ENCODE measurements at regions not wholly inside any gene's neighbourhood (a gene's known extent, or its start where the extent isn't known, plus 50 kb on each side); places are given as distances from the start of the nearest gene placed in this dataset.
"Not testable (repeated sequence)": the region's sequence is repeated elsewhere in the genome, so short reads cannot be mapped to it uniquely, and the experiment has no call there.

DNA sequence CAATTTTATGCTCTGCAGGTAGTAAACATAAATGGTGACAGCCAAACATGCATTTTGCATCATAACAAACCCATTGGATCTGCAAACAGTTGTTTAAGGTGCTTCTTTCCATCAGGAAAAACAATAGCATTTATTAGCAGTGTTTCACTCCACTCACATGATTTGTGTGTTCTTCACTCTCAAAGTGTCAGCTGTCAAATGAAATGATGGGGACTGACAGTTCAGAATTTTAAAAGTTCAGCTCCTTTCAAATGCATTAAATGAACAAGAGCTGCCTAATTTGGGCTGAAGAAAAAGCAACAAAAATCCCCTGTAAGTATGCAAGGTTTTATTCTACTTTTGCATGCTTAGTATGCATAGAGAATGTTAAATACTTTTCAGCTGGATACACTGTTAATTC, 145.2 kb upstream of the CDIN1 start:
- DNase-seq = no peak

DNA sequence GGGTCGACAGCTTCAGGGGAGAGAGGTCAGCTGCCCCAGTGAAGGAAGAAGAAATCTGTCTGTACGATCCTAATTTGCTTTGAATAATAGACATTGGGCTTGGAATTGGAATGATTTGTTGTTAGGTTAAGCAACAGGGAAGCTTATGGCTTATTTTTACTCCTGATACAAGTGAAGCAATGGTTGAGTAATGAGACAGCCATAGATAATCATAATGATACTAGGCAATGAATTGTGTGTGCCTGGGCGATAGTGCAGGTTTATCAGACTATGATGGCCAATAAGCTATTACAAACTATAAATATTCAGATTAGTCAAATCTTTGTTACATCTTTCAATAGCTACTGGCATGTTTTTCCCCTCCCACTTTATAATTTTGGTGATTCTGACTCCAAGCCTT, 140.9 kb upstream of the CDIN1 start:
- no peak for DNase-seq

DNA sequence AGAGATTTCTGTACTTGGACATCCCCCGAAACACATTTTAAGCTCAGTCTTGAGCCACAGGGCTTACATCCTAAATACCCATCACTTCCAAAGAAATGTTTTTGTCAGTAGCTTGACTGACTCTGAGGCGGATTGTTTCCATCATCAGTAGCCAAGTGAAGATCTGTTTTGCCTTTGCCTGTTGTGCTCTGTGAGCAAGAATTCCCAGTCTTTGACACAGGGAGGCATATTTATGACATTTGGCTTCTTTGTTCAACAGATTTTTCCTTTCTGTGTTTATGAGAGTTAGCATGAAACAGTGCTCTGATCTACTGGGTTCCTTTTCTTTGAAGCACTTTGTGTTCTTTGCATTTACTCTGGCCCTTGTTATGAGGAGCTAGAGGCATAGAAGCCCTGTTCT, 132.1 kb upstream of the CDIN1 start:
- DNase-seq = no peak

DNA sequence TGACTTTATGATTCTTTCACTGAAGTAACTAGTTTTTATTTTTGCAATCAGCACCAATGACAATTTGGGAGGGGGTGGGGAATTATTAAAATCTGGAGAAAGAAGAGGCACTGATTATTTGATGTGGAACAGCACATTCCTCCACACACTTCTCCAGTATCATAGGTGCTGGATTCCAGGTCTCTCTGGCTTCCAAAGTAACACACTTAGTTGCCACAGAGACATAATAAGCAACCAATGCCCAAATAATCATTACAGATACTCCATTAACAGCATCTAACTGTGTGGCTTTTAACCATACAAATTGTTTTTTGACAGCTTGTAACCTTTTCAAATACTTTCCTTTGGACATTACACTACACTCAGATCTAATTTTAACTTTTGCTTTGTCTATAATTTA, 131.0 kb upstream of the CDIN1 start:
- DNase-seq = no peak

- DNase-seq = no peak
Measured at GRCh38 chr15:36449084-36449661, 130.3 kb upstream of the CDIN1 start.

DNA sequence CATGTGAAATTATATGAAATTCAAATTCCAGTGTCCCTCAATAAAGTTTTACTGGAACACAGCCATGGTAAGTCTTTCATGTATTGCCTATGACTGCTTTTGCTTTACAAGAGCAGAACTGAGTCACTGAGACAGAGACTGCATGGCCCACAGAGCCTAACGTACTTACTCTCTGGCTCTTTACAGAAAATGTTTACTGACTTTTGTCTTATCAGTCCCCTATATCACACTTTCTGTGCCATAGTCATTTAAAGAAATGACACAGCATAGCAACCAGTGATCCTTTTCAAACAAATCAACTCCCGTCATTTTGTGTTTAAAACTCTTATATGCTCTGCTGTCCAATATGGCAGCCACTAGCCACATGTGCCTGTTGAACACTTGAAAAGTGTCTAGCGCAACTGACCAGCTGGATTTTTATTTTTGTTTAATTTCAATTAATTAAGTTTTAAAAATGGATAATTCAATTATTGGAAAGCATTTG, 129.7 kb upstream of the CDIN1 start:
- DNase-seq = no peak

DNA sequence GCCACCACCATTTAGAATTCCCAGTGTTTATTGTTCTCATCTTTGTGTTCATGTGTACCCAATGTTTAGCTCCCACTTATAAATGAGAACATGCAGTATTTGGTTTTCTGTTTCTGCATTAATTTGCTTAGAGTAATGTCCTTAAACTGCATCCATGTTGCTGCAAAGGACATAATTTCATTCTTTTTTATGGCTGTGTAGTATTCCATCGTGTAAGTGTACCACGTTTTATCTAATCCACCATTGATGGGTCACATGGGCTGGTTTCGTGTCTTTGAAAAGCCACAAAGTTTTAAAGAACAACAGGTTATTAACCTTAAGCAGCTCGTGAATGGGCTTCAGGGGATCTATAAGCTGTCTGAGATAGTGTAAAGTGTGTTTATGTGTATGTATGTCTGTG, 125.2 kb upstream of the CDIN1 start:
- not testable (repeated sequence) for DNase-seq

- DNase-seq = no peak
Measured at GRCh38 chr15:36458411-36458810, 121.0 kb upstream of the CDIN1 start.

- DNase-seq = no peak
Measured at GRCh38 chr15:36465304-36465703, 114.1 kb upstream of the CDIN1 start.

DNA sequence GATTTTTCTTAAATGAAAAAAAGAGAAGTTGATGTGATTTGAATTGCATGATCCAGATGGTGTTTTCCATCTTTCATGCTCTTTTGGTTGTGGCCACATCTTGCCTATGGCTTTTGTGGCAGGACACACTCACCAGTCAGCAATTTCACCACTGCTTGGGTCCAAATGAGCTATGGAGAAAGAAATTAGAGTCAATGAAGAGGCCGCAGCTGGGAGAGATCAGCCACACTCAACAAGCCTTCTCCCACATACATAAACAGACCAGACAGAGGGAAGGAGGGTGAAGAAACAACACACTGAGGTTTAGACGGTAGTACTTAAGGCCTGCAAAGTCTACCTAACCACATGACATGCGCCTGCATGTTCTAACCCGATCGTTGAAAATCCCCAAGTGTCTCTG, 110.7 kb upstream of the CDIN1 start:
- no peak for DNase-seq

- no peak for DNase-seq
Measured at GRCh38 chr15:36469311-36469966, 110.0 kb upstream of the CDIN1 start.

GRCh38 chr15:36472672-36473071, 106.8 kb upstream of the CDIN1 start:
- no peak for DNase-seq

DNA sequence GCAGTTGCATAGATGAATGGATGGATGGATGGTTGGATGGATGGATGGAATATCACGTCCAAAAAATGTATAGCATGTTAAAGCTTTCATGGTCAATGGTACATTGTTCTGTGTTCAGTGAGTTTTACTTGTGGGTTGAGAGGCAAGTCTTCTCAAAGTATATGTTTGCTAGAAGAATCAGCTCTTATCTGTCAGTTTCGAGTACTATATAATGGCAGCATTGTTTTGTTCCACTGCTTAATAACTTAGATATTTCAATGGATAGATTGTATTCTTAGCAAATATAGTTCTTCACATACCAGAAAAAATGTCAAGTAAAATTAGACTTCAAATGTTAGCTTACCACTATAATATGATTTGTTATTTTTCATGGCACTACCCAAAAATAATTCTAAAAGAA, 100.9 kb upstream of the CDIN1 start:
- DNase-seq = no peak

DNA sequence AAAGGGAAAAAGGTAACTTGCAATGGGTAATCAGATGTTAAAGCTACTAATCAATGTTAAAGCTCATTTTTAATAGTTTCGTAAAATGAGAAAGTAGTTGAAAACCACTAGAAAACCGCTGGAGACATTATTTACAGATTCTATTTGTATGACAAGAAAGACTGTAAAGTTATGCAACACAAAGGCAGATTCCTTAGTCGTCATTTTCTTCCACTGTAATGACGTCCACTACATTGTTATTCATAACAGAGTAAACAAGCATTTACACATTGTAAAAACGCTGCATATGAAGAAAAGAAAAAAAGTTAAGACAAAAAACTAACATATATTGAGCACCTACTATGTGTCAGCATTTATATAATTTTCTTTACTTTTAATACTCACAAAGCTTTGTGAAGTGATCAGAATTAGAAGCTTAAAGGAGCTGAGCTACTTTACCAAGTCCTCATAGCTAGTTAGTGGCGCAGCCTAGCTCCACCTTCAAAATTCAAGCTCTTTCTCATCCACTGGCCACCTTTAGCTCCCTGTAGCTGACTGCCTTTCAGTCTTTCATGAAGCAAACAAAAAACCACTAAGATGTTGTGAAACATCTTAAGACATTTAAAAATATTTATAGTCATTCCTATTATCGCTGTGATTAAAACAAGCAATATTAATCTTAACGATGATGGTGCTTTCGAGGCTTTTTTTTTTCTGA, 100.1 kb upstream of the CDIN1 start:
- DNase-seq = no peak

GRCh38 chr15:36481156-36481555, 98.3 kb upstream of the CDIN1 start:
- no peak for DNase-seq

GRCh38 chr15:36483409-36483808, 96.0 kb upstream of the CDIN1 start:
- DNase-seq = no peak

DNA sequence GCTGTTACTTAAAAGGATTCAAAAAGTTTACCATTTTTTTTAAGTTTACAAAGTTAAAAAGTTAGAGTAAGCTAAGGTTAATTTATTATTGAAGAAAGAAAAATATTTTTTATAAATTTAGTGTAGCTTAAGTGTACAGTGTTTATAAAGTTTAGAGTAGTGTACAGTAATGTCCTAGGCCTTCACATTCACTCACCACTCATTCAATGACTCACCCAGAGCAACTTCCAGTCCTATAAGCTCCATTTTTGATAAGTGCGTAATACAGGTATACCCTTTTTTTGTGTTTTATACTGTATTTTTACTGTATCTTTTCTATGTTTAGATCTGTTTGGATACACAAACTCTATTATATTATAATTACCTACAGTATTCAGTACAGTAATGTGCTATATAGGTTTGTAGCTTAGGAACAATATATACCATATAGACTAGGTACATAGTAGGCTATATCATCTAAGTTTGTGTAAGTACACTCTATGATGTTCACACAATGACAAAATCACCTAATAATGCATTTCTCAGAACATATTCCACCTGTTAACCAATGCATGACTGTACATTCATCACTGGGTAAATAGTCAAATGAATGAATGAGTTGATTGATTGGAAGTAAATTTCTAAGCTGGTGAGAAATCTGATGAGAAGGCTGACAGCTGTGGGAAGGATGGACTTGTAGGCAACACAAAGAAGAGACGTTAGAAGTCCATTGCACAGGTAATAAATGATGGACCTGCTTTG, 95.2 kb upstream of the CDIN1 start:
- no peak for DNase-seq

GRCh38 chr15:36491912-36492311, 87.5 kb upstream of the CDIN1 start:
- no peak for DNase-seq

GRCh38 chr15:36495456-36495991, 83.9 kb upstream of the CDIN1 start:
- no peak for DNase-seq

DNA sequence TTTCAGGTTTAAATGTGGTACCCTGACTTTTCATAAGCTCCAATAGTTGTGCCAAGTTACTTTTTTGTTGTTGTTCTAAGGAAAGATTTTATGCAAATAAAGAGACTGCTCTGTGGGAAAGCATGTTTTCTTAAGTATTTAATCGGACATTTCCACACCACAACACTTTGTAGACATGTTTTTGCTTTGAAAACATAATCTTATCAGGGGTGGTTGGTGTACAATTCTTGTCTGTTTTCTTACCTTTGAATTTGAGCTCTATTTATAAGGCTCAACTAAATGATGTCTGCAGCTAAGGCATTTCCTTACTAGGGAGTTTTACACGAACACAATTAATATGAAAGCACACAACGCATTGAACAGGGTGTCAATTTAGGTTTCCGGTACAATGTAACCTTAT, 81.5 kb upstream of the CDIN1 start:
- DNase-seq = no peak

DNA sequence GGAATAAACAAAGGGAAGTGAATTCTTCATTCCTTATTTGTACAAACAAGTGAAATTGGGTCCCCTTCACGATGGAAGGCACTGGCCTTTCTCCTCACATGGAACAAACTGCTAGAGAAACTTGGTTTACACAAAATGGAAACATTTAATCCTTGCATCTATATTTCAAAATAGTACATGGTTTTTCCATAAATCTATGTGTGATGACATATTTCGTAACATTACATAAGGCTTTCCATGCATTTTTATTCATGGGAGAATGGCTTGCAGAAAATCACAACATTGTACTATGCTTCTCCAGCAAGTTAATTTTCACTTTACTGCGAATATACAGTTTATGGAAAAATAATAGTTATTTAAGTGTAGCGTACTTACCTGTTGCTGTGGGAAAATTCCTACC, 81.0 kb upstream of the CDIN1 start:
- no peak for DNase-seq

- DNase-seq = no peak
Measured at GRCh38 chr15:36498916-36499315, 80.5 kb upstream of the CDIN1 start.

Data from NCI-H2081 treated with DMSO at 0.1 percent for 48 hours (cell line).